ENCODE measurements at regions not wholly inside any gene's neighbourhood (a gene's known extent, or its start where the extent isn't known, plus 50 kb on each side); places are given as distances from the start of the nearest gene placed in this dataset.
"Not testable (repeated sequence)": the region's sequence is repeated elsewhere in the genome, so short reads cannot be mapped to it uniquely, and the experiment has no call there.

- not testable (repeated sequence) for DNase-seq (ENCODE audit: insufficient read length, low spot score); FAIRE-seq
These were observed 178.2 kb upstream of the ZNG1F start for GRCh38 chr9:41367301-41367700.

GRCh38 chr9:41361790-41362189 lies 172.7 kb upstream of the ZNG1F start:
- not testable (repeated sequence) for FAIRE-seq; DNase-seq (ENCODE audit: insufficient read length, low spot score)

- DNase-seq (ENCODE audit: insufficient read length, low spot score); FAIRE-seq: not testable (repeated sequence)
These were observed 170.0 kb upstream of the ZNG1F start for GRCh38 chr9:41359116-41359515.

- not testable (repeated sequence) for DNase-seq (ENCODE audit: insufficient read length, low spot score); FAIRE-seq
These were observed 169.6 kb upstream of the ZNG1F start for GRCh38 chr9:41358682-41359081.

GRCh38 chr9:41357918-41358404 lies 168.8 kb upstream of the ZNG1F start:
- DNase-seq (ENCODE audit: insufficient read length, low spot score); FAIRE-seq: not testable (repeated sequence)

- DNase-seq (ENCODE audit: insufficient read length, low spot score); FAIRE-seq: not testable (repeated sequence)
These were observed 168.2 kb upstream of the ZNG1F start for GRCh38 chr9:41357350-41357748.

GRCh38 chr9:41356588-41357349 lies 167.7 kb upstream of the ZNG1F start:
- TF ChIP-seq POLR2A (IDR thresholded peaks at IDR 0.05; ENCODE audit: low read depth, low read length) (0 out of 2 replicates have a peak, but pooled peaks have one; percentile 28), POLR2AphosphoS5 (IDR thresholded peaks at IDR 0.05; ENCODE audit: low read depth, low read length) (0 out of 2 replicates have a peak, but pooled peaks have one; percentile 46)
- not testable (repeated sequence) for FAIRE-seq; DNase-seq (ENCODE audit: insufficient read length, low spot score)

GRCh38 chr9:41355712-41356450 lies 166.8 kb upstream of the ZNG1F start:
- not testable (repeated sequence) for DNase-seq (ENCODE audit: insufficient read length, low spot score); FAIRE-seq

GRCh38 chr9:41354978-41355377 lies 165.9 kb upstream of the ZNG1F start:
- DNase-seq (ENCODE audit: insufficient read length, low spot score); FAIRE-seq: not testable (repeated sequence)

- FAIRE-seq; DNase-seq (ENCODE audit: insufficient read length, low spot score): not testable (repeated sequence)
These were observed 165.2 kb upstream of the ZNG1F start for GRCh38 chr9:41354060-41354934.

GRCh38 chr9:41353026-41353425 lies 163.9 kb upstream of the ZNG1F start:
- not testable (repeated sequence) for FAIRE-seq; DNase-seq (ENCODE audit: insufficient read length, low spot score)

- FAIRE-seq; DNase-seq (ENCODE audit: insufficient read length, low spot score): not testable (repeated sequence)
These were observed 163.3 kb upstream of the ZNG1F start for GRCh38 chr9:41352390-41352789.

- DNase-seq (ENCODE audit: insufficient read length, low spot score); FAIRE-seq: not testable (repeated sequence)
These were observed 158.8 kb upstream of the ZNG1F start for GRCh38 chr9:41347893-41348292.

- DNase-seq (ENCODE audit: insufficient read length, low spot score); FAIRE-seq: not testable (repeated sequence)
These were observed 143.4 kb upstream of the ZNG1F start for GRCh38 chr9:41332562-41332961.

GRCh38 chr9:41321277-41321676 lies 132.2 kb upstream of the ZNG1F start:
- not testable (repeated sequence) for DNase-seq (ENCODE audit: insufficient read length, low spot score); FAIRE-seq

GRCh38 chr9:41308953-41309352 lies 119.8 kb upstream of the ZNG1F start:
- not testable (repeated sequence) for DNase-seq (ENCODE audit: insufficient read length, low spot score); FAIRE-seq

GRCh38 chr9:41285744-41286143 lies 96.6 kb upstream of the ZNG1F start:
- not testable (repeated sequence) for DNase-seq (ENCODE audit: insufficient read length, low spot score); FAIRE-seq

GRCh38 chr9:41280299-41281238 lies 91.5 kb upstream of the ZNG1F start:
- DNase-seq (ENCODE audit: insufficient read length, low spot score); FAIRE-seq: not testable (repeated sequence)

Measured in GM12891 (cell line).